GM21576 (cell line): ENCODE measurements at regions not wholly inside any gene's neighbourhood (a gene's known extent, or its start where the extent isn't known, plus 50 kb on each side); places are given as distances from the start of the nearest gene placed in this dataset.

Source experiments
- ATAC-seq: cut with Tn5 transposase; IDR thresholded peaks from one replicate; pipeline ENCODE4 v1.9.1; 2021; ENCODE audit warnings: mild to moderate bottlenecking, moderate library complexity; ENCODE audit not compliant: unreplicated experiment

DNA sequence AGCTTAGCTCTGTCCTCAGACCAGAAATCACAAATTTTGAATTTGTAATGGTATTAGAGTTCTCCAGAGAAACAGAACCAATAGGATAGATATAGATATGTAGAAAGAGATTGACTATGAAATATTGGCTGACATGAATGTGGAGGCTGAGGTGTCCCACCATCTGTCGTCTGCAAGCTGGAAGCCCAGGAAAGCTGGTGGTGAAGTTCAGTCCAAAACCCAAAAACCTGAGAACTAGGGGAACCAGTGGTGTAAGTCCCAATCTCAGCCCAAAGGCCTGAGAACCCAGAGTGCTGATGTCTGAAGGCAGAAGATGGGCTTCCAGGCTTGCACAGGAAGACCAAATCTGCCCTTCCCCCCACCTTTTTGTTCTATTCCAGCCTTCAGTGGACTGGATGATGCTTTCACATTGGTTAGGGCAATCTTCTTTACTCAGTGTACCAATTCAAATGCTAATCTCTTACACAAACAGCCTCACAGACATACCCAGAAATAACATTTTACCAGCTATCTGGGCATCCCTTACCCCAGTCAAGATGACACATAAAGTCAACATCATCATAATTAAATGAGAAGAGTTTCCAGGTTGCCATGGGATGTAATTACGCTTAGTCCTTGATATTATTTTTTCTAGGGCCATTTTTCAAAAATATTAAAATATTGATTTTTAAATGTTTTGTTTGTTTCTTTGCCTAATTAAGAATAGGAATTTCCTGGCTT lies 570.8 kb downstream of the UTRN start:
- ATAC-seq, result no peak

DNA sequence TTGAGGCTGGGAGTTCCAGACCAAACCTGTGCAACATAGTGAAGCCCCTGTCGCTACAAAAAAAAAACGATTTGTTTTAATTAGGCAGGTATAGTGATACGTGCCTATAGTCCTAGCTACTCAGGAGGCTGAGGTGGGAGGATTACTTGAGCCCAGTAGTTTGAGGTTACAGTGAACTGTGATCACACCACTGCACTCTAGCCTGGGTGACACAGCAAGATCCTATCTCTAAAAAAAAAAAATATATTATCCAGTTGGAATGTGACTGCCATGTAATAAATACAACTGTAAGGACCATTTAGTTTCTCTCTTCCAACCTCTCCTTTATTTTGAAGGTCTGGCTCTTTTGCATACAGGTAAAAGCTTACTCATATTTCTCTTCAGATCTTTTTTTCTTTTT lies 571.5 kb downstream of the UTRN start:
- no peak for ATAC-seq

DNA sequence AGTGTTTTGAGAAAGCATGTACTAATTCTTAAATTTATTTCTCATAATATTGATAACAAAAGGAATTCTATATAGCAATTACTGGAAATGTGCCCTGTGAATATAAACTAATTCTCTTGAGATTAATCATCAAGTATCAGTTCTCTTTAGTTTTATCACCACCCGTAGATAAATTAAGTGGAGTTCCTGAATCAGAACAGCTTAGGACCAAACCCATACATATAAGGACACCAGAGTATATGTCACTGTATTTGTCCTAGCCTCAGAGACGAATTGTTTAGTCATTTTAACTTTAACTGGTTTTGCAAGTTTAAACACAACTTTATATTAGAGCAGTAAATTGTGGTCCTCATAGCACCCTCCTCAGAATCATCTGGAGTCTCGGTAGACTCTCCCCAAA lies 572.0 kb downstream of the UTRN start:
- no peak for ATAC-seq

DNA sequence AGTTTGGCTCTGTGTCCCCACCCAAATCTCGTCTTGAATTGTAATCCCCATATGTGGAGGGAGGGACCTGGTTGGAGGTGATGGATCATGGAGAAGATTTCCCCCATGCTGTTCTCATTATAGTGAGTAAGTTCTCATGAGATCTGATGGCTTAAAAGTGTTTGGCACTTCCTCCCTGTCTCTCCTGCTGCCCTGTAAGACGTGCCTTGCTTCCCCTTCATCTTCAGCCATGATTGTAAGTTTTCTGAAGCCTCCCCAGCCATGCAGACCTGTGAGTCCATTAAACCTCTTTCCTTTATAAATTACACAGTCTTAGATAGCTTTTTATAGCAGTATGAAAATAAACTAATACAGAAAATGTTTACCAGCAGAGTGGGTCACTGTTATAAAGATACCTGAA lies 577.6 kb downstream of the UTRN start:
- ATAC-seq, result no peak

DNA sequence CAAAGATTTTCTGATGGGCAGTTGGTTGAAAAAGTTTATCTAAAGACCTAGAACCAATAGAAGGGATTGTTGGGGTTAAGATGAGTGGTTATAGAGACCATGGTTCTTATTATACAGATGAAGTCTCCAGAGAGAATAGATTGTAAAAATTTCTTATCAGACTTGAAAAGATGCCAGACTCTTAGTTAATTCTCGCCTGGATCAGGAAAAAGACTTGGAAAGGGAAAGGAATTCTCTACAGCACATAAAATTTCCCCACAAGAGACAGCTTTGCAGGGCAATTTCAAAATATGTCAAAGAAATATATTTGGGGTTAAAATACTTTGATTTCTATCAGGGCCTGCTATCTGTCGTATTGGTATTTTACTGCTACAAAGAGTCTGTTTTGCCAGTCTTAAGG lies 582.6 kb downstream of the UTRN start:
- ATAC-seq, result no peak

DNA sequence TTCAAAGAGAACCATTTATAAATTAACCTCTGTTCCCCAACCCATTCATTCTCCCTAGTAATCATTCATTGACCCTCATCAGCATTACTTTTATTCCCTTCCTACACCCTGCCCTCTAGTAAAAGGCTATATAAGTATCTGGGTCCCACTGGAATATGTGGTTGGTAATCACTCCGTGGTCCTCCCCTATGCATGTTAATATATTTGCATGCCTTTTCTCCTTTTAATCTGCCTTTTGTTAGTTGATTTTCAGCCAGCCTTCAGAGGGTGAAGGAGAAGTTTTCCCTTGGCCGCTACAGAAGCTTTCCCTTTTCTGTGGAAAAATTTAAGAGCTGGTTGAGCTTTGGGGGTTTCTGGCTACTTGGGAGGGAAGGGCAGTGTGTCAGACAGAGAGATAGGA lies 585.6 kb downstream of the UTRN start:
- ATAC-seq, result no peak

DNA sequence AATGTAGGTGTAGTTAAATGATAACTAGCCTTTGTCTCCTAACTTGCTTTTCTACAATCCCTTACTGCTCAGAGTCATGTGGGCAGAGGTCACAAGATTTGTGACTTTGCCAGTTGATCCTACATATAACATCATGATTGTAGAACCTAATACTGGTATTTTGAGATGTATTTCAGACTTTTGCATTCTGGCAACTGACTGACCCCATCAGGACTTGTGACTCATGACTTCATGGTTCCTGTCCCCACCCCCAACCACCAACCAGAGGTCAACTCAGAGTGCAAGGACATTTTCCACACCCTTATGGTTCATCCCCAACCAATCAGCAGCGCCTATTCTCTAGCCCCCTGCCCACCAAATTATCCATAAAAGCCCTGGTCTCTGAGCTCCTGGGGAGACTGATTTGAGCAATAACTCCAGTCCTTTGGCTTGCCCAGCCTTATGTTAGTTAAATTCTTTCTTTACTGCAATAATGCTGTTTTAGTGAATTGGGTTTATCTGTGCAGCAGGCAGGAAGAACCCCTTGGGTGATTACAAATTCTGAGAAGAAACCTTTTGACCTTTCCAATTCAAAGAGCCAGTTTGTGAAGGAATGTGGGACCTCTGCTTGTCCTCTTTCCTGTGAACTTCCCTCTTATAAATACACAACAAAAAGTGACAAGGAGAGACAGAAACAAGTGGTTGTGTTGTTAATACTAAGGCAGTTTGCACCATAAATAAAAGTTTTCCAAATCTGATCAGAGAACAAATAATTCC lies 588.7 kb downstream of the UTRN start:
- no peak for ATAC-seq

DNA sequence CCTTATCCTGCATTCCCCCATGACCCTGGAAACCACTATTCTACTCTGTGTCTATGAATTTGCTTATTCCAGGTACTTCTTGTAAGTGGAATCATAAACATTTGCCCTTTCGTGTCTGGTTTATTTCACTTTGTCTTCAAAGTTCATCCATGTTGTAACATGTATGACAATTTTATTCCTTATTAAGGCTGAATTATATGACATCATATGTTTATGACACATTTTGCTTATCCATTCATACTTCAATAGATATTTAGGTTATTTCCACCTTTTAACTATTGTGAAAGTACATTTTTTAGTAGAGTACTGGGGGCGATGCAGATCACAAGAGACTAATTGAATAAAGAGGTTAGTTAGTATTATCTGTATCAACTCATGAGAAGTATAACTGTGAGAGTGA lies 591.6 kb downstream of the UTRN start:
- no peak for ATAC-seq

DNA sequence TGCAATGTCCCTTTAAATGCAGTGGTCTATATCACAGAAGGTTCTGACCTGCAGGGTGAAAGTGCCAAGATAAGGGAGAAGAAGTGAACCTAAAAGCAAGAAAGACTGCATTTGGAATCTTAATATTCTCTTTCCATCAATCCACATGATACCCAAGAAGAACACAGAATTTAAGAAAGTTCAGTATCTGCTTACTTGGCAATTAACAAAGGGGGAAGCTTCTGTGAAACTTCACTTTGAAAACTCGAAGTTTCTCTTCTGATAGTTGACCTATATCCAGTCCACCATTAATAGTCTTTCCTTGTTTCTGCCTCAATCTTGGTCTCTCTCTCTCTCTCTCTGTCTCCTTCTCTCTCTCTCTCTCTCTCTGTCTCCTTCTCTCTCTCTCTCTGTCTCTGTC lies 592.0 kb downstream of the UTRN start:
- no peak for ATAC-seq

DNA sequence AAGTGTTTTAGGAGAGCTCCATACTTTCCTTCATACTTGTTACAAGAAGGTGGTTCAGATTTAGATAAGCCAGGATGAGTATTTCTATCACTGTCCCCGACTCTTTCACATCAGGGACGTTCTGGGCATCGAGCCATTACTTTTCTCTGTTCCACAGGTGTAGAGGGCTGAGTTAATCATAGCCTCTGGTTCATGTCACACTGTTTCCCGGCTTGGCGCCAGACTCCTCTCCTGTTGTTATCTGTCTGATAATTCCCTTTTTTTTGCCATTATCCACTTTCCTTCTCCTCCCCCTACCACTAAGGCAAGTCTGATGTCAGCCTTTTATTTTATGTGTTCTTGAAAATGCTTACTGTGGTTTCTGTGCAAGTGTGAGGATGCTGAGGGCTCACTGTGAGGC lies 593.4 kb downstream of the UTRN start:
- no peak for ATAC-seq

DNA sequence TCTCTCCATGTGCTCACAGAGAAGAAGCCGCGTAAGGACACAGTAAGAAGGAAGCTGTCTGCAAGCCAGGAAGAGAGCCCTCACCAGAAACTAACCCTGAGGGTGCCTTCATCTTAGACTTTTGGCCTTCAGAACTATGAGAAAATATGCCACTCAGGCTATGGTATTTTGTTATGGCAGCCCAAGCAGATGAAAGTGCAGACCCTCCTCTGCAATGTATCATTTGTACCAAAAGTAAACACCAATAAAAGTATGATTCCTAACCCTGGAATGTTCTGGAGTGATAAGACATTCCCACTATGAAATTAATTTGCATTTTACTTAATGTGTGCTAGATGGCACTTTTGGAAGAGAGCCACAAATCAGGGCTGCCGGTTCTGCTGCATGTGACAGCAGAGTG lies 594.3 kb downstream of the UTRN start:
- no peak for ATAC-seq

DNA sequence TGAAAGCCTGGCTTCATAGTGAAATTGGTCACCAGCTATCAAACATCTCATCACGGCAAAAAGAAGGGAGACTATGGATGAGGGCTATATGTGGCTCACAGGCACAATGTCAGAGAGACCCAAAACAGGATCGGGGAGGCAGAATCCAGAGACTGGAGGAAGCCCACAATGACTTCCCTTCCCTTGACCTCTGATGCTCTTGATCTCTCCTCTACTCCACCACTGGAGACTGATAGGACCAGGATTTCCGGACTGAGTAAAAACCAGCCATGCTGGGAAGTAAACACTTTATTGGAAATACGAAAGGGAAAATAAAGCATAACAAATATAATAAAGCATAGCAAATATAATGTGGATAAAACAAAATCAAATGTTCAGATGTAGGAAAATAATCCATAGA lies 597.3 kb downstream of the UTRN start:
- ATAC-seq, result no peak

DNA sequence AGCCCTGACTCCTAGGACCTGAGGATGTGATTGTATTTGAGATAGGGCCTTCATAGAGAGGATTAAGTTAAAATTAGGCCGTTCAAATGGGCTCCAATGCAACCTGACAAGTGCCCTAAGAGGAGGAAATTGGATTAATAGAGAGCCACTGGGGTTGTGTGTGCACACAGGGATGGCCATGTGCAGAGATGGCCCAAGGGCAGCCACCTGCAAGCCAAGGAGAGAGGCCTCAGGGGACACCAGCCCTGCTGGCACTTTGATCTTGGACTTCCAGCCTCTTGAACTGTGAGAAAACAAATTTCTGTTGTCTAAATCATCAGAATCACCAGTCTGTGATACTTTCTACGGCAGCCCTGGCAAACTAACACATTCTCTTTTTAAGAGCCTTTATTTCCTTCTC lies 598.8 kb downstream of the UTRN start:
- no peak for ATAC-seq

DNA sequence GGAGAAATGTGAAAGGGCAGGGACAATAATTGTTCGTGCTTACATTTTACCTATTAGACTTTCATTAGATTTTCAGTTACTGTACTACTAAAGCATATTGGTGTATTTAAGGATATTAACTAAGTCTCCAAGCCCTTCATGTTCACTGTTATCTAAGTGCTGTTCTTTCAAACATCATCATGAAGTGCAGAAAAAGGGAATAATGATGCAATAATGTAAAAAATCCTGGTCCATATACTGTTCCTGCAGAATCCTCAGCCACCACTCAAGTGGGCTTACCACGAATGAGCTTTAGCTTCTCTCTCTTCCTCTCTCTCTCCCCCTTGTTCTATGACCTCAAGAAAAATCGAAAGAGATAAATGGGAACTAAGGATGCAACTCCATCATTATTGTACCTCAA lies 600.7 kb downstream of the UTRN start:
- ATAC-seq, result no peak

DNA sequence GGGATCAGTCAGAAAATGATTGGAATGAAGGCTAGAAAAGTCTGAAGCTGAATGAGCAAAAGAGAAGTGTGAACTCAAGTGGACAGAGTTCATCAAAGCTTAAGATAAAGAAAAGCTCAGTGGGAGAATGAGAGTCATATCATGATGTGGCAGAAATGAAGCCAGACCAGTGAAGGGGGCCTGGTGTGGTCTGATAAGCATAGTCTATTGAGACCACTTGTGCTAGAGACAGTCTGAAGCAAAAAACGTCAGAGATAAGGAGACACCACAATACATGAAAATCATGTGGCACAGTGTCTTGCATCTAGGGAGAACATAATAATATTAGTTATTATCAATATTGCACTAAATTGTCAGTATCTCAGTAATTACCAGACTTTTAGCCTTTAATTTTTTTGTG lies 601.5 kb downstream of the UTRN start:
- no peak for ATAC-seq

DNA sequence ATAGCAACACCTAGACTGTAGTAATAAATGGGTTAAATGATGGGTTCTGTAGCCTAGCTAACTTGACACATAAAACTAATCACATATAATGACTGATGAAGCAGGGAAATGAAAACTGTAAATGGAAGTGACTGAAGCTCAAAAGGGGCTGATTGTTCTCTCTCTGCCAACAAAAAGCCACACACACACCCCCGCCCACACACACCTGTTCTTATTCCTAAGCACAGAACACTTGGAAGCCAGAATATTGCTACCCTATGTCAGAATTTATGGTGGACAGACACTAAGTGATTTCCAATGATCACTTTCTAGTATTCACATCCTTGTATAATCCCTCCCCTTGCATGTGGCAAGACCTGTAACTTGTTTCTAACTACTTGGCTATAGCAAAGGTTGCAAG lies 603.5 kb downstream of the UTRN start:
- no peak for ATAC-seq

DNA sequence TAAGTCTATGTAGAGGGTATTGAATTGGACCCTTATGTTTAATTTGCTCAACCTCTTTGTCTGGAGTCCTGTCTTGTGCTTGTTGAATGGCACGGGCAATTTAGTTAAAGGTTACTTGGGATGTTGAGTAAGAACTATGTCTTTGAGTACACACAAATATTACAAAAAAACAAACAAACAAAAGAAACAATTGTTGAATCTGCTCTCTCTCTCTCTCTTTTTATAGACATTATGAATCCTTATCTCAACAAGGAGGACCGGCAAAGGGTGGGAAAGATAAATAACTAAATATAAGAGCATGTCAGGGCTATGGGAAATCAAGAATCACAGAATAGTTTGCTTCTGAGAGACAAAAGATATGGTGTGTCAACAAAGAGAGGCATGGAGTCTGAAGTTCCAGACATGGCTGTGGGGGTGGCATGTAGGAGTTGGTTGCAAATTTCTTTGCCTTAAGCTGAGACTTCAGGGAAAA lies 608.6 kb downstream of the UTRN start:
- no peak for ATAC-seq

DNA sequence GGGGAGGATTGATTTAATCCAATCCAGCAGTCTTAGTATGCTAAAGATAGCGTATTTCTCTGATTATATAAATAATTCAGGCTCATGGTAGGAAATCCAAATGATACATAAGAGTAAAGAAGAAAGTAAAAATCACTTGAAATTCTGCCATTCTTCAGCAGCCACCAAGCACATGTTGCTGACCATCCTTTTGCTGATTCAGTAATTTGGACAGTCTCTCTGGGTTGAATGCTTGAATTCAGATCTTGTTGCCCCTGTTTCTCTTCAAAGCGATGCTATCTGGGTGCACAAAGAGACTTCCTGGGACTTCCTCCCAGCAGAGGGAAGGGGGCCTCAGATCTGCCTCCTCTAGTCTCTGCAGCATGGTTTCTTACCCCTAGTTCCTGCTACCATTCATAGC lies 609.1 kb downstream of the UTRN start:
- ATAC-seq, result no peak

DNA sequence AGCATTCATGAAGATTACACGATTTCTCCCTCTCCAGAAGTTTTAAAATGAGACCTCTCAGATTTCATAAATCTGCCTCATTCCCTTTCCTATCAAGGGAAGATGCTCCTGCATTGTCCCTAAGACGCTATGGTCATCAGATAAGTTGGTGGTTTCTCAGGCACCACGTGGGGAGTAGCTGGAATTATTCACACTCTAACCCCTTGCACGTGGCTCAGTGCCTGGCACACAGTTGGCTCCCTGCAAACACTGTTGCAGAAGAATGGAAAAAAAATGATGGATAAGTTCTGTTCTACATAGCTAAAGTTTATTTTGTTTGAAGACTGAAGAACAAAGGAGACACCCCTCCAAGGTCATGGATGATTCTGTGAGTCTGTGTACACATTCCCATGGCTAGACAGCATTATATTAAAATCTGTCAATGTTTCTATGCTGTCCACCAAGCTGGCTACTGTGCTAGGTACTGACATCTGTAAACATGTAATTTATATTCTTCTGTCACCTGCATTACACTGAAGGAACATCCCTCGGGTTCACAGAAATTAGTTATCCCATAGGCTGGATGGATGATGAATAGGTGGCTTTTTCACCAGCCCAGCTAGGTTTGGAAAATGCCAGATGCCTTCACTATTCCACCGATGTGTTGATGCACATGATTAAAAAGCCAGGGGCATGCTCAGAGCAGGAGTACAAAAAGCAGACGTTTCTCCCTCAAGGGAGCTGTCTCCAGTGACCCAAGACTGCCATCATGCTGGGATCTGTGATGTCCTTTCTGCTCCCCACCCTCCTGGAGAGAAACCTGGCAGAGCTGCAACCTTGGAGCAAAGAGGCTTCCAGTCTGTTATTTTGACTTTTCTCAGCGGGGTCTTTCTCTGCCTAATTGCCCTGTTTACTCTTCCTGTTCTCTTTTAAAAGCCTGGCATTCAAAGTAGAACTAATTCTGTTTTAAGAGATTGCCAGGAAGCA lies 610.5 kb downstream of the UTRN start:
- no peak for ATAC-seq

DNA sequence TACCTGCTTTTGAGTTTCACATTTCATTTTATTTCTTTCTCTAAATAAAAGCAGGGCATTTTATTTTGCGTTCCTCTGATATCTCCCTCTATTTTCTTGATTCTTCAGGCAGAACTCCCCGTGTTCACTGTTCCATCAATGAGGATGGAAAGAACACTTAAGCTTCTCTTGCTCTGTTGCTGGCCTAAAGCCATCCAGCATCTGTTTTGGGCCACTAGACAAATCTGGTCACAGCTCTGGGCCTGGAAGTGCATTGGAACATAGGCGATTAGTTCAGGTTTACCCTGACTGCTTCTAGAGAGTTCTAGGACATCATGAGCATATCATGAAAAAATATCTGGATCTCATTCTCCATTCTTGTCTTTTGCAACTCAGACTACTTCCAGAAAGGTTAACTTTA lies 611.2 kb downstream of the UTRN start:
- ATAC-seq, result no peak

DNA sequence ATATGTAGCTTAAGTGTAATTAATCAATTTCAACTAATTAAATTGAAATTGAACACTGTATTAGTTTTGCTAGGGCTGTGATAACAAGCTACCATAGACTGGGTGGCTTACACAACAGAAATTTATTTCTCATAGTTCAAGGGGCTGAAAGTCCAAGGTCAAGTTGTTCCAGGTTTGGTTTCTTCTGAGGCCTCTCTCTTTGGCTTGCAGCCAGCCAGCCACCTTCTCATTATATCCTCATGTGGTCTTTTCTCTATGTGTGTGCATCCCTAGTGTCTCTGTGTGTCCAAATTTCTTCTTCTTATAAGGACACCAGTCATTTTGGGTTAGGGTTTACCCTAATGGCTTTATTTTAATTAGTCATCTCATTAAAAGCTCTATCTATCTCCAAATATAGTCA lies 611.7 kb downstream of the UTRN start:
- no peak for ATAC-seq
